GM12878 (cell line): ENCODE measurements at regions not wholly inside any gene's neighbourhood (a gene's known extent, or its start where the extent isn't known, plus 50 kb on each side); places are given as distances from the start of the nearest gene placed in this dataset.

Experiments
- ATAC-seq: fragments of 200-7000 bp; cut with Tn5 transposase; 3 replicates; pipeline ENCODE4 v1.9.1; 2020; ENCODE audit warnings: mild to moderate bottlenecking, moderate library complexity
- BruUV-seq: library from RNA; stranded (reverse); fragments of 400-500 nt; replicated peaks from 2 replicates; lab custom pipeline; 2021; lab: Mats Ljungman, UMichigan
- CTCF ChIA-PET: fragments of 300-600 bp; sonication (Branson Sonifier 250); formaldehyde crosslinking; extraction: SDS; loops from one replicate; lab custom pipeline; 2021; ENCODE audit warnings: inconsistent platforms; lab: Yijun Ruan, JAX
- POLR2A ChIA-PET: fragments of 350-600 bp; formaldehyde crosslinking; extraction: SDS; loops from one replicate; lab custom pipeline; 2021; ENCODE audit warnings: inconsistent platforms; lab: Charles Lee
- RAD21 ChIA-PET: fragments of 300-600 bp; sonication (Branson Sonifier 250); formaldehyde crosslinking; loops from one replicate; lab custom pipeline; 2023; ENCODE audit warnings: antibody characterized with exemption; ENCODE audit not compliant: unreplicated experiment; lab: Charles Lee
- SMC1A ChIA-PET: fragments of 300-600 bp; sonication (Branson Sonifier 250); formaldehyde crosslinking; loops from one replicate; lab custom pipeline; 2023; ENCODE audit not compliant: unreplicated experiment, uncharacterized antibody; lab: Charles Lee
- DNase-seq: peaks from one replicate; pipeline ENCODE4 v3.0.0-alpha.2; 2011; ENCODE audit warnings: low read depth, low spot score
- FAIRE-seq: peaks from 3 replicates; lab custom pipeline; 2011; peaks lifted over from hg19 to GRCh38; lab: Jason Lieb, UNC
- H2AFZ ChIP-seq: 2 replicates; pipeline ENCODE4 v1.6.0; 2011; ENCODE audit warnings: low read depth, low read length, control low read depth; ENCODE audit not compliant: control insufficient read depth
- H3K27ac ChIP-seq: 2 replicates; pipeline ENCODE4 v1.5.1; 2011; ENCODE audit warnings: control low read depth; ENCODE audit not compliant: control insufficient read depth, insufficient read depth
- H3K27me3 ChIP-seq, 2 experiments: replicated peaks in 1 of 2; 2 replicates each; pipeline versions ENCODE4 v1.6.0 to v1.6.1; 2011; ENCODE audit warnings: low read length in 1 of 2; ENCODE audit not compliant: control insufficient read depth in 2 of 2, insufficient read depth in 2 of 2
- H3K36me3 ChIP-seq, 2 experiments: 2 replicates each; pipeline ENCODE4 v1.5.1; 2011; ENCODE audit warnings: low read length in 1 of 2; ENCODE audit not compliant: control insufficient read depth in 2 of 2, insufficient read depth in 2 of 2
- H3K4me1 ChIP-seq: 2 replicates; pipeline ENCODE4 v1.6.1; 2011; ENCODE audit warnings: mild to moderate bottlenecking, low read length, moderate library complexity, mixed read lengths; ENCODE audit not compliant: control insufficient read depth, insufficient read depth
- H3K4me2 ChIP-seq: 2 replicates; pipeline ENCODE4 v1.6.0; 2011; ENCODE audit warnings: control low read depth; ENCODE audit not compliant: control insufficient read depth, insufficient read depth
- H3K4me3 ChIP-seq: fragments of 200-600 bp; sonication (generic); 2 replicates; pipeline ENCODE4 v1.5.1; 2016
- H3K79me2 ChIP-seq: 2 replicates; pipeline ENCODE4 v1.6.0; 2011; ENCODE audit warnings: low read length; ENCODE audit not compliant: control insufficient read depth, insufficient read depth
- H3K9ac ChIP-seq: 2 replicates; pipeline ENCODE4 v1.8.0; 2011; ENCODE audit warnings: low read length, control low read depth, mixed read lengths; ENCODE audit not compliant: control insufficient read depth, insufficient read depth
- H3K9me3 ChIP-seq: replicated peaks from 3 replicates; pipeline ENCODE4 v1.5.1; 2011; ENCODE audit warnings: mild to moderate bottlenecking, low read length; ENCODE audit not compliant: control insufficient read depth, insufficient read depth
- H4K20me1 ChIP-seq: 2 replicates; pipeline ENCODE4 v1.6.0; 2011; ENCODE audit not compliant: control insufficient read depth, insufficient read depth
- ASH2L ChIP-seq: fragments of 300-600, 200-600 bp; sonication (generic); IDR thresholded peaks from 2 replicates; pipeline ENCODE4 v1.6.1; 2017; ENCODE audit warnings: low read depth, mild to moderate bottlenecking, borderline replicate concordance
- ATF2 ChIP-seq: IDR thresholded peaks from 2 replicates; pipeline ENCODE4 v1.6.1; 2012; ENCODE audit warnings: low read length, inconsistent platforms
- CEBPB ChIP-seq, 2 experiments: fragments of 150-350 bp in 1 of 2; IDR thresholded peaks; 2 replicates each; pipeline ENCODE4 v1.6.1; 2012 to 2014; ENCODE audit warnings: low read depth in 2 of 2, low read length in 2 of 2, borderline replicate concordance in 1 of 2, inconsistent platforms in 1 of 2
- CHD2 ChIP-seq: IDR thresholded peaks from 2 replicates; pipeline ENCODE4 v1.6.1; 2011; ENCODE audit warnings: low read depth, low read length, improper control_type of control experiment, borderline replicate concordance
- E2F8 ChIP-seq: fragments of 450-650 bp; IDR thresholded peaks from 2 replicates; pipeline ENCODE4 v1.6.1; 2018; ENCODE audit warnings: mild to moderate bottlenecking, low read depth, moderate library complexity; ENCODE audit not compliant: partially characterized antibody
- EP300 ChIP-seq, 2 experiments: fragments of 150-350 bp in 1 of 2; IDR thresholded peaks; 2 replicates each; pipeline ENCODE4 v1.6.1; 2011 to 2012; ENCODE audit warnings: low read depth in 2 of 2, low read length in 2 of 2, borderline replicate concordance in 1 of 2, improper control_type of control experiment in 1 of 2, inconsistent platforms in 1 of 2; ENCODE audit not compliant: control insufficient read depth in 1 of 2
- FOS ChIP-seq: IDR thresholded peaks from 3 replicates; pipeline ENCODE4 v1.6.1; 2011; ENCODE audit warnings: borderline replicate concordance; ENCODE audit not compliant: insufficient read length; ENCODE audit errors: extremely low read depth
- HDAC6 ChIP-seq: fragments of 200-600 bp; sonication (generic); IDR thresholded peaks from one replicate; pipeline ENCODE4 v1.8.0; 2017; ENCODE audit warnings: antibody characterized with exemption; ENCODE audit not compliant: unreplicated experiment
- PAX8 ChIP-seq: fragments of 450-650 bp; IDR thresholded peaks from 2 replicates; pipeline ENCODE4 v1.6.1; 2017; ENCODE audit warnings: mild to moderate bottlenecking, moderate library complexity
- POLR2AphosphoS2 ChIP-seq: IDR thresholded peaks from 2 replicates; pipeline ENCODE4 v1.6.1; 2011; ENCODE audit warnings: low read depth, mild to moderate bottlenecking, low read length, improper control_type of control experiment, moderate library complexity
- SIX5 ChIP-seq: IDR thresholded peaks from 2 replicates; pipeline ENCODE4 v1.6.1; 2011; ENCODE audit warnings: mild to moderate bottlenecking, low read depth, low read length, moderate library complexity; ENCODE audit not compliant: severe bottlenecking
- SMAD5 ChIP-seq: IDR thresholded peaks from 2 replicates; pipeline ENCODE4 v1.6.1; 2016; ENCODE audit warnings: antibody characterized with exemption, low read depth
- SPI1 ChIP-seq: IDR thresholded peaks from 2 replicates; pipeline ENCODE4 v1.6.1; 2011; ENCODE audit warnings: low read depth, mild to moderate bottlenecking, low read length, moderate library complexity, borderline replicate concordance; ENCODE audit not compliant: insufficient read depth
- TBL1XR1 ChIP-seq: IDR thresholded peaks from 2 replicates; pipeline ENCODE4 v1.6.1; 2012; ENCODE audit warnings: low read depth, low read length, improper control_type of control experiment
- ZNF687 ChIP-seq: fragments of 450-650 bp; IDR thresholded peaks from 2 replicates; pipeline ENCODE4 v1.6.1; 2017; ENCODE audit warnings: mild to moderate bottlenecking, moderate library complexity
- ZSCAN29 ChIP-seq: fragments of 450-650 bp; IDR thresholded peaks from 2 replicates; pipeline ENCODE4 v1.6.1; 2017; ENCODE audit warnings: mild to moderate bottlenecking, moderate library complexity
- WGBS: methylation state at CpG from one replicate; pipeline ENCODE4 v1.1.6; 2016; ENCODE audit warnings: low lambda C conversion rate; ENCODE audit not compliant: insufficient replicate concordance, insufficient coverage; ENCODE audit errors: missing lambda C conversion rate; 5-methylcytosine and 5-hydroxymethylcytosine counted together
- in situ Hi-C: fragments of 300-500 bp; cut with MboI; formaldehyde crosslinking; loops from 9 replicates; pipeline ENCODE4 v1.14.3; 2018; ENCODE audit warnings: mixed read lengths
- intact Hi-C: fragments of 100-400 bp; cut with micrococcal nuclease; formaldehyde crosslinking; loops from one replicate; pipeline ENCODE4 v1.14.2; 2022; ENCODE audit not compliant: unreplicated experiment

DNA sequence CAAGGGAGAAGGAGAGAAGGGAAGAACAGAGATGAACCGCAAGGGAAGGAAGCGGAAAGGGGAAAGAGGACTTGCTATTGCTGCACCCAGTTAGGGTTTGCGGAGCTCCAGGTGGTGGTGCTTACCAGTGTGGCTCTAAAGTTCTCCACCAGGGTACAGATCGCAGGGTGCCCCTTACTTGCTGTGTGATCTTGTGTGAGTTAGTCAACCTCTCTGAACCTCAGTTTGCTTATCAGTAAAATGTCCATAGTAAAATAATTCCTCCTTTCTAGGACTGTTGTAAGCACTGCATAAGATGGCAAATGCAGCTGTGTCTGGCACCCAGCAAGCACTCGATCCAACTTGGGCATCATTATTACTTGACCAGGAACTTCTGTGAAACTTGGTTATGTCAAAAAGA, 230.7 kb upstream of the CDH5 start:
- Histone ChIP-seq H3K4me1 (no peaks in the 10 kb centered on the region), H2AFZ (no peak overlapping the region), H4K20me1 (no peaks in the 10 kb centered on the region), H3K27me3 (no peaks in the 10 kb centered on the region; a peak in 3 of 4 replicates), H3K9ac (no peak overlapping the region), H3K79me2 (no peaks in the 10 kb centered on the region), H3K4me2 (no peak overlapping the region), H3K27ac (no peak overlapping the region), H3K4me3 (no peak overlapping the region), H3K9me3 (no peaks in the 10 kb centered on the region), H3K36me3 (no peaks in the 10 kb centered on the region)
- BruUV-seq = no TSS peak
- ATAC-seq (no peak), FAIRE-seq (no peak), DNase-seq (no peak)
- ChIA-PET POLR2A (no interaction called here), RAD21 (no interaction called here), CTCF (no interaction called here), SMC1A (no interaction called here)
- in situ Hi-C loops = no loop called here
- intact Hi-C loops = no loop called here
- WGBS = 7% methylated on average over 2 of the region's 5 CpGs
- no peak for TF ChIP-seq ASH2L
- TF ChIP-seq E2F8 = no peak
- TF ChIP-seq ZSCAN29 = no peak
- TF ChIP-seq SIX5 = no peak
- no peak for TF ChIP-seq CEBPB (IDR thresholded peaks at IDR 0.05; ENCODE audit: borderline replicate concordance in 1 of 2, low read depth in 2 of 2, low read length in 2 of 2)
- no peak for TF ChIP-seq TBL1XR1
- TF ChIP-seq ATF2 = no peak
- no peak for TF ChIP-seq FOS
- no peak for TF ChIP-seq SMAD5
- no peak for TF ChIP-seq SPI1
- TF ChIP-seq EP300 (IDR thresholded peaks at IDR 0.05; ENCODE audit: borderline replicate concordance in 1 of 2, control insufficient read depth in 1 of 2, low read depth in 2 of 2, low read length in 2 of 2) = no peak
- no peak for TF ChIP-seq PAX8
- no peak for TF ChIP-seq POLR2AphosphoS2
- TF ChIP-seq HDAC6 = no peak
- TF ChIP-seq CHD2 = no peak
- TF ChIP-seq ZNF687 = no peak
